AG09319 (cell line): ENCODE measurements at regions not wholly inside any gene's neighbourhood (a gene's known extent, or its start where the extent isn't known, plus 50 kb on each side); places are given as distances from the start of the nearest gene placed in this dataset.
A peak's percentile ranks its signal among the peaks of the same experiment; 100 is the strongest.

Experiments used
- DNase-seq: peaks from one replicate; pipeline ENCODE4 v3.0.0-alpha.2; 2010; ENCODE audit warnings: low read depth; ENCODE audit errors: extremely low read depth
- TF ChIP-seq, protein P1 (sequence below): IDR thresholded peaks from 2 replicates; pipeline ENCODE4 v1.5.1; 2011; ENCODE audit warnings: low read depth, mild to moderate bottlenecking, inconsistent platforms, low read length, moderate library complexity

DNA sequence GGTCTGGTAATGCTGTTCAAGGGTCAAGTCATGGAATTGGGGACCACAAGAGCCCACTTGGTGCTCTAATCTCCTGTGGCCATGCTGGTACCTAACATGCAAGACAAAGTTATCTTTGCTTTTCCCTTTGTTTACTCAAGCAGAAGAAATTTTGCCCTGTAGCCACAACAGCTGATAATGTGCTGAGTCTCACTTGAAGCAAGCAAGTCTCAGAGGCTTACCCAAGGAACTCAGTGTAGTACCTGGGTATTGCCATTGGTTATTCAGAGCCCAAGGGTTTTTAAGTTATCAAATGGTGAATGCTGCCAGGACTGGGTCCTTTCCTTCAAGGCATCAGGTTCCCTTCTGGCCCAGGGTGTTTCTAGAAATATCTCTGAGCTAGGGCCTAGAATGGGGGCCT is 198.9 kb upstream of the RNPC3 start:
- no peak for DNase-seq
- TF ChIP-seq, protein P1, sequence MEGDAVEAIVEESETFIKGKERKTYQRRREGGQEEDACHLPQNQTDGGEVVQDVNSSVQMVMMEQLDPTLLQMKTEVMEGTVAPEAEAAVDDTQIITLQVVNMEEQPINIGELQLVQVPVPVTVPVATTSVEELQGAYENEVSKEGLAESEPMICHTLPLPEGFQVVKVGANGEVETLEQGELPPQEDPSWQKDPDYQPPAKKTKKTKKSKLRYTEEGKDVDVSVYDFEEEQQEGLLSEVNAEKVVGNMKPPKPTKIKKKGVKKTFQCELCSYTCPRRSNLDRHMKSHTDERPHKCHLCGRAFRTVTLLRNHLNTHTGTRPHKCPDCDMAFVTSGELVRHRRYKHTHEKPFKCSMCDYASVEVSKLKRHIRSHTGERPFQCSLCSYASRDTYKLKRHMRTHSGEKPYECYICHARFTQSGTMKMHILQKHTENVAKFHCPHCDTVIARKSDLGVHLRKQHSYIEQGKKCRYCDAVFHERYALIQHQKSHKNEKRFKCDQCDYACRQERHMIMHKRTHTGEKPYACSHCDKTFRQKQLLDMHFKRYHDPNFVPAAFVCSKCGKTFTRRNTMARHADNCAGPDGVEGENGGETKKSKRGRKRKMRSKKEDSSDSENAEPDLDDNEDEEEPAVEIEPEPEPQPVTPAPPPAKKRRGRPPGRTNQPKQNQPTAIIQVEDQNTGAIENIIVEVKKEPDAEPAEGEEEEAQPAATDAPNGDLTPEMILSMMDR = no peak

DNA sequence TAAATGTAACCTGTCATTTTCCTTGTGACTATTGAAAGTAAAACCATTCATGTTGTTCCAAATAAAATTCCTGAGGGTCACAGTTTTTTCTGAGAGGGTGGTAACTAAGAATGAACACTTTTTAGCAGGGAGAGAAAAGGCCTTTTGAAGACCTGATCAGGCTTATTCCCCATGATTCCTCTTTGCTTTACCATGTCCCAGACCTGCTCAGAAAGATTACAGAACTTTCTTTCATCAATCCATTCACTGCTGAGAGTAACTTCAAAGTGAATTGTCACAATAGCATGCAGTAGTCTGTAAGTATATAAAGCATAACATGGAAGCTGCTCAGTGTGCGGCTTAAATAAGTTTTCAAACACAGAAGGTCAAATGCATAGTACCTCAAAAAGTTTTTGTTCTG is 201.5 kb upstream of the COL11A1 start:
- DNase-seq = no peak
- TF ChIP-seq, protein P1 = no peak

DNA sequence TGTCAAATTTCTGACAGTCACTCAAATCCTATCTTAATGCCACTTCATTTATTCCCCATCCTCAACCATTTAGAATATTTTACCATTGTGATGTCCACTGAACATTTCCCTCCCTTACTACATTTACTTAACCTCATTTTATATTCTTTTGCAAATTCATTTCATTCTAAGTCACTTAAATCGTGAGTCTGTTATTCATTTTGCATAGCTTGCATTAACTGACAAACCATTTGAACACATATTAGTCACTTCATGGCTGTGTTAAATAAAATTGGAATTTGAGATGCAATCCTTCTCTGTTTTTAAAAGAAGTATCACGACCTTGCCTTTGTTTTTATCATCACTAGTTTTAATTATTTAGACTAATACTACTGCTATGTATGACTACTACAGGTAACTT is 199.4 kb upstream of the COL11A1 start:
- no peak for DNase-seq
- TF ChIP-seq, protein P1 = no peak

DNA sequence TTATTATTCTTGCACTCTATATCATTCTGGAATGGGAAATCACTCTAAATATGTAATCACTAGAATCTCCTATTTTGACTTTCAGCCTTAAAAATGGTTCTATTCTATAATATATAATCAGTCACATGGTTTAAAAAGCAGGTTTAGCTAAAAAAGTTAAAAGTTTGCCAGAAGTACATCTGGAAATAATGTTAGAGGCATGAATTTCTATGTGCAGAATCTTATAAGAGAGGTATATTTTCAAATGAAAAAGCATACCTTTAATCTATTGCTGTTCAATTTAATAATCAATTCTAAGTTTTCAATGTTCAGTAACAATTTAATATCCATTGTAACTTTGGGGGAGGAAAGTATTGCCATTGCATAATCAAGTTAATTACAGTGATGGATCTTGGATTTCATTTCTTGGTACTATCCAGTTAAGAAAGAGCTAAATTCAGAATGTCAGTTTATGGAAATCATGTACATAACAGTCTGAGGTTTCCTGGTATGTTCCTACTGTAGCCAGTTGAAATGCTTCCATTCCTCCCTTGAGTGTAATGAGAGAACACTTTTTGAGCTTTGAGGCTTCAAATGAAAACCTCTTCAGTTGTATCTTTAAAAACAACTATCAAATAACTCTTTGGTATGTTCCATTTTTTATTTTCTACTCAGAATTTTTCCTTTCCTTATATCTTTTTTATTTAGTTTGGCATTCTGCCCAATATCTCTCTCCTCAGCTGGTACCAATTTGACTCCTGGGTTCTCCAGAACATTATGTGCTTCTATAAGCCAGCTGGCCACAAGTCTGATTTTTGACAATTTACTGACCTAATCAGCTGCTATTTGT is 175.7 kb upstream of the COL11A1 start:
- DNase-seq = peak; percentile 5
- TF ChIP-seq, protein P1 = no peak

DNA sequence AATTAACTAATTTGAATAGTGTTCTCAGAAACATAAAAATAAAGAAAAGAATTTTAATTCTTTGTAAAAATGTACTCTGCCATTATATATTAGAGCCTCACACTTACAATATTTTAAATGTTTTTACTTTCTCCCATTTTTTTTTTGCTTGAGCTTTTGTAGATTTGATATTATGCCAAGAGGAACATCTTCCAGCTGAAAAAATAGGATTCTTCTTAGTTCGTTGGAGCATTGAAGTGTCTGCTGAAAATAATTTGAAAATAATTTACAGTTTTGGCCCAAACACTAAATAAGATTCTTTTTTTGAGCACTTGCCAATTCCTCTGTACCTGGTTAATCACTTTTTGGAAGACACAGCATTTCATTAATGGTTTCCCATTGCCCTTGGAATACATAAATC is 175.0 kb upstream of the COL11A1 start:
- no peak for DNase-seq
- TF ChIP-seq, protein P1 = no peak

DNA sequence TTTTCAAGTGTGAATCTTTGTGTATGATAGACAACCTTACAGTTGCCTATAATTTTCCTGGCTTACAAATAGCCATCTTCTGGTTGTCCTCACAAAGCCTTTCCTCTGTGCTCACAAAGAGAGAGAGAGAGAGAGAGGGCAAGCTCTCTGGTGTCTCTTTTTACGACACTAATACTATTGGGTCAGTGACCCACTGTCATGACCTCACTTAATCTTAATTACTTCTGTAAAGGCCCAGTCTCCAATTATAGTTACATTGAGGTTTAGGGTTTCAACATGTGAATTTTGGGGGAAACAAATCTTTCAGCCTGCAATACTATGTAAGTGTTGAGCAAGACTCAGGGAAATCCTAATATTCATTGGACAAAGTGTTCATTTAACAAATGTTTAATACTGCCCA is 167.4 kb upstream of the COL11A1 start:
- TF ChIP-seq, protein P1 = no peak
- DNase-seq = no peak

DNA sequence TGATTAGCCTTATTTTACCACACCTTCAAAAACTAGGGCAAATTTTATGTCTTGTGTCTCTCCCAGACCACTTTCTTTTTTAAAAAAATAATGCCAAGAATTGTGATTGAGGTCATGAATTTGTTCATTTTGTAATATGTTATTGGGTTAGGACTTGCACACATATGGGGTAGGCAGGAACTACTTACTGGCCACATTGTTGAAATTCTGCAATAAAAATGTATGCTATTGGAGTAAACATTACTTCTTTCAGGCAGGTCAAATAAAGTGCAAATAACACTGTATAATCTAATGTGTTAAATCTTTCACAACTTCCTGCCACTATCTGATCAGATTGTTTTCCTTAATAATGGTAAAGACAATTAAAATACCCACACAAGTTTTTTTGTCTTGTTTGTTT is 166.6 kb upstream of the COL11A1 start:
- no peak for DNase-seq
- TF ChIP-seq, protein P1 = no peak
